GF-D8 (cell line): ENCODE measurements at regions not wholly inside any gene's neighbourhood (a gene's known extent, or its start where the extent isn't known, plus 50 kb on each side); places are given as distances from the start of the nearest gene placed in this dataset.
"Not testable (repeated sequence)": the region's sequence is repeated elsewhere in the genome, so short reads cannot be mapped to it uniquely, and the experiment has no call there.

ENCODE experiments used
- DNase-seq: peaks from one replicate; lab custom pipeline; 2025; lab: John Stamatoyannopoulos, UW

DNA sequence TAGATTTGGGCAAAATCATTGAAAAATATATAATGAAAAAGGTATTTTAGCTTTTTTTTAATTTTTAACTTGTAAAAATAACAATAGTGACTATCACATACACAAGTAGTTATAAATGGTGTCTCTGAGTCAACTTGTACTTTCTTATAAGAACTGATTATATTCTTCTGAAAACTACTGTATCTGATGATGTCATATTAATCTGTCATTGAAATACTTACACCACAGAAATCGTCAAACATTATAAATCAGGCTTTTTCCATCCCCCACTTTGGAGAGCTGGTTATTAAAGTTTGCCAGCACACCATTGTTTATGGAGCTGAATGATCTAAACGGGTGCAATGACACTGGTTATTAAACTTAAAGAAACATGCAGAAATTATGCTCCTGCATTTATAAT lies 1259.6 kb upstream of the CNTN5 start:
- no peak for DNase-seq

- DNase-seq = no peak
These were observed 1256.6 kb upstream of the CNTN5 start for GRCh38 chr11:97764193-97764592.

DNA sequence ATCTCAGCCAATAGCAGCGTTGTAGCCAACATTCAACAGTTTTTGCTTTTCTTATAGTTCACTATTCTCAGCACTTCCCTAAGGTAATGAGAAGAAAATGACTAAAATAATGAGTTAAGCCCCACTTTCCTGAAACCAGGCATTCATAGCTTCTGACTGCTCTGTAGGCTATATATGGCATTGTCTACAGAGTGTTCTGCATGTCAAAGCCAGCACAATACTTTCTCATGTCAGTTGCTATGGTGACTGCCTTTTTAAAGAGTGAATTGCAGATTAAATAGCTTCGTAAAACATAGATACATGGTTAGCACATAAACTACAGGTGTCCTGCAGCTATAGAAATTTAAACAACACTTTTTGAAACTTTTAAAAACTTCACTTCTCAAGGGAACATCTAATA lies 1256.1 kb upstream of the CNTN5 start:
- no peak for DNase-seq

DNA sequence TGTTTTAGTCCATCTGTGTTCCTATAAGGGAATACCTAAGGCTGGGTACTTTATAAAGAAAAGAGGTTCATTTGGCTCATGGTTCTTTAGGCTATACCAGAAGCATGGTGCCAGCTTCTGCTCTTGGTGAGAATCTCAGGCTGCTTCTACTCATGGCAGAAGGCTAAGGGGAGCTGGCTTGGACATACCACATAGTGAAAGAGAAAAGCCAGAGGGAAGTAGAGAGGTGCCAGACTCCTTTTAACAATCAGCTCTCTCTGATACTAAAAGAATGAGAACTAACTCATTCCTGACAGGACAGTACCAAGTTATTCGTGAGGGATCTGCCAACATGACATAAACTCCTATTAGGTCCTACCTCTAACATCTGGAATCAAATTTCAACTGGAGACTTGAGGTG lies 1250.2 kb upstream of the CNTN5 start:
- no peak for DNase-seq

DNA sequence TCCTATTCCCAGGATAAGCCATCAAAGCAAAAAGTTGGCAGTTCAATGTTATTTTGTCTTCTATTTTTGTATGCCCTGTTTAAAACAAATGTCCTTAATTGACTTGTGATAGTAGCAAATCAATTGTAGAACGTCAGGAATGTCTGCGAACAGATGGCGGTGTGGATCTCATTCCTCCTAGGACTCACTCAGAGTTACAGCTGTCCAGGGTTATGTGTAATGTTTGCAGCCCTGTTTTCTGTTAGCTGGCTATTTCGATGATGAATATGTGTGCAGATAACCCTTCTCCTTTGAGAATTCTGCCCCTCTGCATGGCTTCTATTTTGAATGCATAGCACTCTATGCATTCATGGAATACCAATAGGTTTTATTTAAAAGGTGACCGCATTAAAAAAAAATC lies 1248.0 kb upstream of the CNTN5 start:
- no peak for DNase-seq

- not testable (repeated sequence) for DNase-seq
These were observed 1236.4 kb upstream of the CNTN5 start for GRCh38 chr11:97784388-97784787.

GRCh38 chr11:97786961-97787360 lies 1233.8 kb upstream of the CNTN5 start:
- DNase-seq = no peak

GRCh38 chr11:97794876-97795275 lies 1225.9 kb upstream of the CNTN5 start:
- DNase-seq = no peak

DNA sequence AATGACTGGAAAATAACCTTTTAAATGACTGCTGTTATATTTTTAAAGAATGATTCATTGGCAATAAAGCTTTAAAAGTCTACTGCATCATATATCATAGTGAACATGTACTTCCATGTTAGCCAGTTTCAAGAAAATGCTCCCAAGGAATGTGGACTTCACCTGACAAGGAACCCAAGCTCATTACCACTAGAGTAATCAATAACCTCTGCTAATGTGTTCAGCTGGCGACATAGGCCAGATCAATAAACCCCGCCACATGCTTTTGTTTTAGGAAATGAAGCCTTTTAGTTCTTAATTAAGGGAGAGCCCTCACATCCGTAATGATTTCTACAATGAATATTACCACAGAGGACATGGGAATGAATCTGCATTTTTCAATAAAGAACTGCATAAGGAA lies 1219.9 kb upstream of the CNTN5 start:
- DNase-seq = no peak

GRCh38 chr11:97814325-97814959 lies 1206.3 kb upstream of the CNTN5 start:
- DNase-seq = no peak

GRCh38 chr11:97815667-97816066 lies 1205.1 kb upstream of the CNTN5 start:
- no peak for DNase-seq

GRCh38 chr11:97832451-97832850 lies 1188.3 kb upstream of the CNTN5 start:
- DNase-seq = no peak

- DNase-seq = no peak
These were observed 1187.3 kb upstream of the CNTN5 start for GRCh38 chr11:97833412-97833811.

- DNase-seq = no peak
These were observed 1176.7 kb upstream of the CNTN5 start for GRCh38 chr11:97844016-97844415.

DNA sequence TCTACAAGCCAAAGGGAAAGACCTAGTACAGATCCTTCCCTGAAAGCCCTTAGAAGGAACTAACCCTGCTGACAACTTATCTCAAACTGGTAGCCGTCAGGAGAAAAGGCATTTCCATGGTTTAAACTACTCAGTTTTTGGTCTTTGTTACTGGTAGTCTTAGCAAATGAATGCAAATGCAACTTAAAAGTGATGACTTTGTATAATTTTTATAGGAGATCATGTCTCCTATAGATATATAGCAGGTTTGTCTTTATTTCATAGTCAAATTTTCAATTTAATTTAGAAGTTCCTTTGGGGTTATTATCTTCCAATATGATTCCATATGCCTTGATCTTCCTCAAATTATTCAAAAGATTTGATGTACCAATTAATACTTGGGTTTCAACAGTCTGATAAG lies 1173.0 kb upstream of the CNTN5 start:
- no peak for DNase-seq

DNA sequence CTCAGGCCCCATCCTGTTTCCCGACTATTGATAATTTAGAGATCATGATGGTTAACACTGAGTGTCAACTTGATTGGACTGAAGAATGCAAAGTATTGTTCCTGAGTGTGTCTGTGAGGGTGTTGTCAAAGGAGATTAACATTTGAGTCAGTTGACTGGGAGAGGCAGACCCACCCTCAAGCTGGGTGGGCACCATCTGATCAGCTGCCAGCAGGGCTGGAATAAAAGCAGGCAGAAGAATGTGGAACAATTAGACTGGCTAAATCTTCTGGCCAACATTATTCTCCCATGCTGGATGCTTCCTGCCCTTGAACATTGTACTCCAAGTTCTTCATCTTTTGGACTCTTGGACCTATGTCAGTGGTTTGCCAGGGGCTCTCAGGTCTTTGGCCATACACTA lies 1170.0 kb upstream of the CNTN5 start:
- DNase-seq = no peak

GRCh38 chr11:97854357-97854756 lies 1166.4 kb upstream of the CNTN5 start:
- DNase-seq = no peak

DNA sequence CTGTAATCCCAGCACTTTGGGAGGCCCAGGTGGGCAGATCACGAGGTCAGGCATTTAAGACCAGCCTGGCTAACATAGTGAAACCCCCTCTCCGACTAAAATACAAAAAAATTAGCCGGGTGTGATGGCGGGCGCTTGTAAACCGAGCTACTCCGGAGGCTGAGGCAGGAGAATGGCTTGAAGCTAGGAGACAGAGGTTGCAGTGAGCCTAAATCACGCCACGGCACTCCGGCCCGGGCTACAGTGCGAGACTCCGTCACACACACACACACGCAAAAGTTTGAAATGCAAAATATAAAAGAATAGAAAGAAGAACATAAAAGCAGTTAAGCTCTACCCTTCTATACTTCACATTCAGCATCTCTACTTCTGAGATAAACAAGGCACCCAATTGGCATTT lies 1165.9 kb upstream of the CNTN5 start:
- DNase-seq = no peak

GRCh38 chr11:97856666-97857065 lies 1164.1 kb upstream of the CNTN5 start:
- DNase-seq = no peak

DNA sequence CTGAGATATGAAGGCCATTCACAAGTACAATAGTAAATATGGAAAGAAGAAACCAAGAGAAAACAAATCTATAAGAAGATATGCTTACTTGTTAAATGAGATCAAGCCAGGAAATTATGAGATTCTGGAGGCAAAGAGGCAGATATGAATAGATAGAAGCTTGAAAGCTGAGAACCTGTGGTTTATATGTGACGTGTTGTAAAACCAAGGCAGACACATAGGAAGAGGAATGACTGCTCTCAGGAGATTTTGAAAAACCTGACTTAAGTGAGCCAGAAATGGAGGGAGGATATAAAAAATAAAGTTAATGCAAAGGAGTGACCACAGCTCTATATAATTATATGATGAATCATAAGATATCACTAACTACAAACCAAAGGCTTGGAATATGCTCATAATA lies 1160.5 kb upstream of the CNTN5 start:
- DNase-seq = no peak

DNA sequence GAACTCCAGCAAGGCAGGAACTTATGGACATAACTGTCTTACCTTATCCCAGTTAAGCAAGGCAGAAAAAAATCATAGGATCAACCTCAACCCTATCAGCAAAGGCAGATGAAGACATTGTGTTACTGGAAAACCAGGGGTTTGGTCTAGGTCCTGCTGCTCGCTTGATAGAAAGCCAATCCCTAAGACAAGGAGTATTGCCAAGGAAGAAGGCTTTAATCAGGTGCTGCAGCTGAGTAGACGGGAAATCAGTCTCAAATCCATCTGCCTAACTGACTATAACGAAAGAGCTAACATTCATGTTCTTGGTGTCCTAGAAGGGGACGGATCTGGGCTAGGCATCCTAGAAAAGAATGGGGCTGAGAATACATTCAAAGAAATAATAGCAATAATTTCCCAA lies 1158.7 kb upstream of the CNTN5 start:
- no peak for DNase-seq

GRCh38 chr11:97865424-97866012 lies 1155.2 kb upstream of the CNTN5 start:
- no peak for DNase-seq

DNA sequence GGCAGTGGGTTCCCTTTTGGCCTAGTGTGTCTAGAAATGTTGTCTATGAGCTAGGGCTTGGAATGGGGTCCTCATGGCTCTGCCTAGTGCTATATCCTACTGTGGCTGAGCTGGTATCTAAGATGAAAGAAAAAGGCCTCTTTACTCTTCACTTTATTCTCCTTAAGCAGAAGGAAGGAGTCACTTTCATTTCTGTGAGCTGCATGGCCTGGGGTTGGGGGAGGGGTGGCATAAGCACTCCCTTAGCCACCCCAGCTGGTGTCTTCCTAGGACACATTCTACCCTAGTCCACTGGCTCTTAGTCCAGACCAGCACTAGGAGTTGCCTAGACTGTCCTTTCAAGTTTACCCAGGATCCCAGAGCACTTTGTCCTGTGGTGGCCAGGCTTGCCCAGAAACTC lies 1148.9 kb upstream of the CNTN5 start:
- DNase-seq = no peak

DNA sequence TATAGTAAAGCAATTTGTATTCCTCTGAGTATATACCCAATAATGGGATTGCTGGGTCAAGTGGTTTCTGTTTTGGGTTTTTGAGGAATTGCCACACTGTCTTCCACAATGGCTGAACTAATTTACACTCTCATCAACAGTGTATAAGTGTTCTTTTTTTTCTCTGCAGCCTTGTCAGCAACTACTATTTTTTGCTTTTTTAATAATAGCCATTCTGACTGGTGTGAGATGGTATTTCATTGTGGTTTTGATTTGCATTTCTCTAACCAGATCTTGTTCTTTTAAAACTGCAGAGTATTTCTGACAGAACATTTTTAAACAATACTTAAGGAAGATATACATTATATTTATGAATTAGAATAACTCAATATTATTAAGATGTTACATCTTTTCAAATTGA lies 1140.5 kb upstream of the CNTN5 start:
- DNase-seq = no peak
